Stomach smooth muscle (tissue), 2 donors: ENCODE measurements at regions not wholly inside any gene's neighbourhood (a gene's known extent, or its start where the extent isn't known, plus 50 kb on each side); places are given as distances from the start of the nearest gene placed in this dataset.

Experiments used
- H3K27ac ChIP-seq: one replicate; pipeline ENCODE4 v1.7.0; 2013; ENCODE audit warnings: mild to moderate bottlenecking, low read length, inconsistent platforms
- H3K27me3 ChIP-seq, 2 donors: one replicate each; pipeline ENCODE4 v1.7.0; 2013; ENCODE audit warnings: low read length in 2 of 2; ENCODE audit not compliant: insufficient read depth in 2 of 2, control insufficient read depth in 1 of 2
- H3K36me3 ChIP-seq, 2 donors: one replicate each; pipeline ENCODE4 v1.7.0; 2013; ENCODE audit warnings: low read length in 2 of 2; ENCODE audit not compliant: control insufficient read depth in 2 of 2, insufficient read depth in 2 of 2
- H3K4me1 ChIP-seq: one replicate; pipeline ENCODE4 v1.7.0; 2013; ENCODE audit warnings: low read length; ENCODE audit not compliant: control insufficient read depth, insufficient read depth
- H3K4me3 ChIP-seq, 2 donors: one replicate each; pipeline ENCODE4 v1.7.0; 2013; ENCODE audit warnings: low read length in 2 of 2
- H3K9ac ChIP-seq, 2 donors: one replicate each; pipeline ENCODE4 v1.7.0; 2013; ENCODE audit warnings: low read length in 2 of 2, mild to moderate bottlenecking in 1 of 2
- H3K9me3 ChIP-seq, 2 donors: one replicate each; pipeline ENCODE4 v1.7.0; 2013; ENCODE audit warnings: low read length in 2 of 2; ENCODE audit not compliant: control insufficient read depth in 2 of 2
- donor health status: healthy.
- donor health status: Pancreatic carcinoma.

- Histone ChIP-seq H3K27ac (no peak overlapping the region), H3K9ac (no peak overlapping the region), H3K4me3 (no peak overlapping the region), H3K27me3 (no peaks in the 10 kb centered on the region), H3K36me3 (no peaks in the 10 kb centered on the region), H3K9me3 (no peaks in the 10 kb centered on the region), H3K4me1 (no peaks in the 10 kb centered on the region)
Measured at GRCh38 chr13:110790371-110790770, 76.9 kb downstream of the ING1 start.

DNA sequence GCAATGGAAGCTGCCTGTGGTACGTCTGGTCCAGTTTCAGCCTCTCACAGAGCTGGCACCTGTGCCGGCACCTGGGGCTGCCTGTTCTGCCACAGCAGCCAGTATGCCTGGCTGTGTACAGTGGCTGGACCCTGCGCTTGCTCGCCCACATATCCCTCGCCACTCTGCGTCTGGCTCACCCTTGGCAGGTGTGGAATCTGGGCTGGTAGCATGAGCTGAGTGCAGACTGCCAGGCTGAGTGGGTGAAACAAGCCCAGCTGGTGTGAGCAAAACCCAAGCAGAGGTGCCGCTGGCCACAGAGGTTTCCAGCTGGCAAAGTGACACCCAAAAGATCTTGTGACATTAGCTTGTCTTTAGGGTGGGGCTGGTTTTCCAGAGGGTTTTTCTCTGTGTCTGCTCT, 80.7 kb downstream of the ING1 start:
- Histone ChIP-seq H3K4me1 (peaks cover 6% of the 10 kb centered on the region), H3K27me3 (no peaks in the 10 kb centered on the region), H3K4me3 (no peak overlapping the region), H3K36me3 (no peaks in the 10 kb centered on the region), H3K27ac (no peak overlapping the region), H3K9me3 (no peaks in the 10 kb centered on the region), H3K9ac (no peak overlapping the region)

- Histone ChIP-seq H3K36me3 (no peaks in the 10 kb centered on the region), H3K9ac (no peak overlapping the region), H3K4me3 (no peak overlapping the region), H3K27ac (no peak overlapping the region), H3K9me3 (no peaks in the 10 kb centered on the region), H3K27me3 (no peaks in the 10 kb centered on the region), H3K4me1 (peaks cover 11% of the 10 kb centered on the region)
Measured at GRCh38 chr13:110797230-110797877, 83.9 kb downstream of the ING1 start.

- no peak overlapping the region for H3K4me3 ChIP-seq
- H3K4me1 ChIP-seq, result peaks cover 11% of the 10 kb centered on the region
- no peaks in the 10 kb centered on the region for H3K36me3 ChIP-seq
- H3K9me3 ChIP-seq, result no peaks in the 10 kb centered on the region
- no peak overlapping the region for H3K9ac ChIP-seq
- H3K27ac ChIP-seq, result peak overlapping the region; percentile 76
- no peaks in the 10 kb centered on the region for H3K27me3 ChIP-seq
Measured at GRCh38 chr13:110798081-110798994, 84.8 kb downstream of the ING1 start.

- H3K4me3 ChIP-seq, result peak overlapping the region; percentile 68 to 73
- H3K27me3 ChIP-seq, result no peaks in the 10 kb centered on the region
- no peaks in the 10 kb centered on the region for H3K36me3 ChIP-seq
- H3K4me1 ChIP-seq, result peaks cover 11% of the 10 kb centered on the region
- peak overlapping the region; percentile 76 for H3K27ac ChIP-seq
- peak overlapping the region; percentile 59 to 64 for H3K9ac ChIP-seq
- H3K9me3 ChIP-seq, result no peaks in the 10 kb centered on the region
Measured at GRCh38 chr13:110799246-110800236, 86.0 kb downstream of the ING1 start.

DNA sequence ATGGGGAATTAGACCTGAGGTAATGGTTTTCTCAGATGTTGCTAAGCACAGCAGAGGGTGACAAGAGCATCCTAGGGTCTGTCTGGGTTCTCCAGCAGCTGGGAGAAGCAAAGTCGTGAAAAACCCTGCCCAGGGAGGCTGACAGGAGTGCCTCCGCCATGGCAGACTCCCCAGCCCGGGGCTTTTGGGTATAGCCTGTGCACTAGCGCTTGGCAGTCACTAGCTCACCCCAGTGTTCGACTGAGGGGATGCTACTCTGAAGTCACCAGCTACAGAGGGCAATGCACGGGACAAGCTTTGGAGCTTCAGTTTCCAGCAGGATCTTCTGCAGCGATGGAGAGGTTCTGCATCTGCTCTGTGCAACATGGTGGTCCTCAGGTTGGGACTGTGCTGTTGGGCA, 87.5 kb downstream of the ING1 start:
- no peaks in the 10 kb centered on the region for H3K36me3 ChIP-seq
- peaks cover 11% of the 10 kb centered on the region for H3K4me1 ChIP-seq
- no peak overlapping the region for H3K4me3 ChIP-seq
- no peak overlapping the region for H3K9ac ChIP-seq
- H3K27ac ChIP-seq, result no peak overlapping the region
- H3K9me3 ChIP-seq, result no peaks in the 10 kb centered on the region
- no peaks in the 10 kb centered on the region for H3K27me3 ChIP-seq

DNA sequence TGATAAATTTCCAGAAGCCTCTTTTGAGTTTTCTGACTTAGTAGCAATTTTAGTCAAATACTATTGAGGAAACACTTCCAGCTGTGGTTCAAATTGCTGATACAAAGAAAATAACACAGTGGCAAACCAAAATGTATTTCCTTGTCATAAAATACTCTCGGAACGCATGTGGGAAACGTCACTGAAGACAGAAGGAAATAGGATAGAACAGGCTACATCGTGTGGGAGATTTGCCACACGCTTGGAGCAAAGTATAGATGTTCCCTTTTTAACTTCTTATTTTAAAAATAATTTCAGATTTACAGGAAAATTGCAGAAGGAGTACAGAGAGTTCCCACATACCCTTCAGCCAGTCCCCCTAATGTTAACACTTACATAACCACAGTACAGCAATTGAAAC, 88.8 kb downstream of the ING1 start:
- no peaks in the 10 kb centered on the region for H3K36me3 ChIP-seq
- H3K27me3 ChIP-seq, result no peaks in the 10 kb centered on the region
- no peak overlapping the region for H3K27ac ChIP-seq
- no peaks in the 10 kb centered on the region for H3K9me3 ChIP-seq
- H3K4me1 ChIP-seq, result peaks cover 11% of the 10 kb centered on the region
- H3K4me3 ChIP-seq, result no peak overlapping the region
- H3K9ac ChIP-seq, result no peak overlapping the region

DNA sequence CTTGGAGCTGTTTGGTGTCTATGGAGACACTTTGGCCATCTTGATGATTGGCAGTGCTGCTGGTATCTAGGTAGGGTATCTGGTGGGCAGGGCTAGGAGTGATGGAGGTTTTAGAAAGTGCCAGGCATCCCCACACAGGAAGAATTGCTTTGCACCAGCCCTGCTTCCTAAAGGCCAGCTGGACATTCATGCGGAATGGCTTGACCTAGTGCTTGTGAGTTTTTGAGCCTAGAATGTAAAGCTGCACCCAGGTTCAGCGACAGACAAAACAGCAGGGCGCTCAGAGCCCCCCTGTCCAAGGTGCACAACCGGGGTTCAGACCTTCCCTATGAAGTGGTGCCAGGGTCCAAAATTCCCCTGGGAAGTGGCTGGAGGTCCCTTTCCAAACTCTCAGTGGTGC, 93.1 kb downstream of the ING1 start:
- Histone ChIP-seq H3K36me3 (no peaks in the 10 kb centered on the region), H3K4me3 (no peak overlapping the region), H3K27ac (no peak overlapping the region), H3K9ac (no peak overlapping the region), H3K27me3 (peaks cover 4 to 5% of the 10 kb centered on the region in 2 donors), H3K4me1 (peaks cover 10% of the 10 kb centered on the region), H3K9me3 (no peaks in the 10 kb centered on the region)

DNA sequence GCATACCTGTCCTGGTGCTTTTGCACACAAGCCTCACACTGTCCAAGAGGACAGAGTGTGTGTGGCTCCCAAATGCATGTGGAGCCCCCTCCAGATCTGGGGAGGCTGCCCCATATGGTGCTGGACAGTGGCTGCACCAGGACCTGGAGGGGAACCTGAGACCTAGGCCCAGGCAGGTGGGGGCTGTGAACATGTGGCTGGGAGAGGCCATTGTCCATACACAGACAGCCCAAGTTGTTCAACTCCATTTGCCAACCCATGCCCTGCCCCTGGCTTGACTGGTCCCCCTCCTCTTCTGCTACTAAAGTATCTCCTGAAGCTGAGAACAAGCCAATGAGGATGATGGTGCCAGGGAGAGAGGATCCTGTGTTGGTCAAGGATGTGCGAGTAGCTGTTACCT, 94.0 kb downstream of the ING1 start:
- Histone ChIP-seq H3K9ac (no peak overlapping the region), H3K9me3 (no peaks in the 10 kb centered on the region), H3K4me3 (peak overlapping the region in 1 of 2 donors; percentile 8), H3K27me3 (peaks cover 7 to 8% of the 10 kb centered on the region in 2 donors), H3K36me3 (no peaks in the 10 kb centered on the region), H3K27ac (peak overlapping the region; percentile 32), H3K4me1 (peaks cover 12% of the 10 kb centered on the region)

DNA sequence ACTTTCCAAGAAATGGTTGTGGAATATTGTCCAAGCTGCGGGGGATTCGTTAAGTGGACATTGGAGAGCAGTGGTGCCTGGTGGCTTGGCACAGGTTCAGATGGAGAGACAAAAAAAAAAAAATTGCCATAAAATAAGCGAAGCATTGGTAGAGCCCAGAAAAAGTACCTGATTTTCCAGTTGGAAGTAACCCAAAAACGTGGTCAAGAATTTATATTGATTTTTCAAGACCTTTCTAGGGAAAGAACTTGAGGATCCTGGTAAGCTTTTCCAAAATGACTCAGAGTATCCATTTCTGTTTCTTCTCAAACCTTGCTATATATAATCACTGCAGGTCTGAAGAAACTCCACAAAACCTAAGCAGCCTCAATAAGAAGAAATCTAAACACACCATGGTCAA, 94.6 kb downstream of the ING1 start:
- peaks cover 7 to 8% of the 10 kb centered on the region in 2 donors for H3K27me3 ChIP-seq

More for the DNA sequence above, 94.6 kb downstream of the ING1 start:
- Histone ChIP-seq H3K27ac (peak overlapping the region; percentile 32), H3K36me3 (no peaks in the 10 kb centered on the region), H3K9ac (no peak overlapping the region), H3K4me1 (peaks cover 12% of the 10 kb centered on the region), H3K4me3 (no peak overlapping the region), H3K9me3 (no peaks in the 10 kb centered on the region)
